GM12878 (cell line): ENCODE measurements at regions not wholly inside any gene's neighbourhood (a gene's known extent, or its start where the extent isn't known, plus 50 kb on each side); places are given as distances from the start of the nearest gene placed in this dataset.

Experiments
- ATAC-seq: fragments of 200-7000 bp; cut with Tn5 transposase; 3 replicates; pipeline ENCODE4 v1.9.1; 2020; ENCODE audit warnings: mild to moderate bottlenecking, moderate library complexity
- BruUV-seq: library from RNA; stranded (reverse); fragments of 400-500 nt; replicated peaks from 2 replicates; lab custom pipeline; 2021; lab: Mats Ljungman, UMichigan
- CTCF ChIA-PET: fragments of 300-600 bp; sonication (Branson Sonifier 250); formaldehyde crosslinking; extraction: SDS; loops from one replicate; lab custom pipeline; 2021; ENCODE audit warnings: inconsistent platforms; lab: Yijun Ruan, JAX
- POLR2A ChIA-PET: fragments of 350-600 bp; formaldehyde crosslinking; extraction: SDS; loops from one replicate; lab custom pipeline; 2021; ENCODE audit warnings: inconsistent platforms; lab: Charles Lee
- RAD21 ChIA-PET: fragments of 300-600 bp; sonication (Branson Sonifier 250); formaldehyde crosslinking; loops from one replicate; lab custom pipeline; 2023; ENCODE audit warnings: antibody characterized with exemption; ENCODE audit not compliant: unreplicated experiment; lab: Charles Lee
- SMC1A ChIA-PET: fragments of 300-600 bp; sonication (Branson Sonifier 250); formaldehyde crosslinking; loops from one replicate; lab custom pipeline; 2023; ENCODE audit not compliant: unreplicated experiment, uncharacterized antibody; lab: Charles Lee
- DNase-seq: peaks from one replicate; pipeline ENCODE4 v3.0.0-alpha.2; 2011; ENCODE audit warnings: low read depth, low spot score
- FAIRE-seq: peaks from 3 replicates; lab custom pipeline; 2011; peaks lifted over from hg19 to GRCh38; lab: Jason Lieb, UNC
- H2AFZ ChIP-seq: 2 replicates; pipeline ENCODE4 v1.6.0; 2011; ENCODE audit warnings: low read depth, low read length, control low read depth; ENCODE audit not compliant: control insufficient read depth
- H3K27ac ChIP-seq: 2 replicates; pipeline ENCODE4 v1.5.1; 2011; ENCODE audit warnings: control low read depth; ENCODE audit not compliant: control insufficient read depth, insufficient read depth
- H3K27me3 ChIP-seq, 2 experiments: replicated peaks in 1 of 2; 2 replicates each; pipeline versions ENCODE4 v1.6.0 to v1.6.1; 2011; ENCODE audit warnings: low read length in 1 of 2; ENCODE audit not compliant: control insufficient read depth in 2 of 2, insufficient read depth in 2 of 2
- H3K36me3 ChIP-seq, 2 experiments: 2 replicates each; pipeline ENCODE4 v1.5.1; 2011; ENCODE audit warnings: low read length in 1 of 2; ENCODE audit not compliant: control insufficient read depth in 2 of 2, insufficient read depth in 2 of 2
- H3K4me1 ChIP-seq: 2 replicates; pipeline ENCODE4 v1.6.1; 2011; ENCODE audit warnings: mild to moderate bottlenecking, low read length, moderate library complexity, mixed read lengths; ENCODE audit not compliant: control insufficient read depth, insufficient read depth
- H3K4me2 ChIP-seq: 2 replicates; pipeline ENCODE4 v1.6.0; 2011; ENCODE audit warnings: control low read depth; ENCODE audit not compliant: control insufficient read depth, insufficient read depth
- H3K4me3 ChIP-seq: fragments of 200-600 bp; sonication (generic); 2 replicates; pipeline ENCODE4 v1.5.1; 2016
- H3K79me2 ChIP-seq: 2 replicates; pipeline ENCODE4 v1.6.0; 2011; ENCODE audit warnings: low read length; ENCODE audit not compliant: control insufficient read depth, insufficient read depth
- H3K9ac ChIP-seq: 2 replicates; pipeline ENCODE4 v1.8.0; 2011; ENCODE audit warnings: low read length, control low read depth, mixed read lengths; ENCODE audit not compliant: control insufficient read depth, insufficient read depth
- H3K9me3 ChIP-seq: replicated peaks from 3 replicates; pipeline ENCODE4 v1.5.1; 2011; ENCODE audit warnings: mild to moderate bottlenecking, low read length; ENCODE audit not compliant: control insufficient read depth, insufficient read depth
- H4K20me1 ChIP-seq: 2 replicates; pipeline ENCODE4 v1.6.0; 2011; ENCODE audit not compliant: control insufficient read depth, insufficient read depth
- CEBPB ChIP-seq, 2 experiments: fragments of 150-350 bp in 1 of 2; IDR thresholded peaks; 2 replicates each; pipeline ENCODE4 v1.6.1; 2012 to 2014; ENCODE audit warnings: low read depth in 2 of 2, low read length in 2 of 2, borderline replicate concordance in 1 of 2, inconsistent platforms in 1 of 2
- MEF2B ChIP-seq: fragments of 450-650 bp; IDR thresholded peaks from 2 replicates; pipeline ENCODE4 v1.6.1; 2018; ENCODE audit warnings: mild to moderate bottlenecking, moderate library complexity; ENCODE audit not compliant: partially characterized antibody, poor library complexity, severe bottlenecking
- NFYB ChIP-seq: IDR thresholded peaks from 2 replicates; pipeline ENCODE4 v1.6.1; 2011; ENCODE audit warnings: low read depth, mild to moderate bottlenecking, low read length, improper control_type of control experiment, moderate library complexity; ENCODE audit not compliant: insufficient read depth
- PRDM15 ChIP-seq: fragments of 450-650 bp; formaldehyde crosslinking; IDR thresholded peaks from 2 replicates; pipeline ENCODE4 v1.4.0; 2020; ENCODE audit warnings: mild to moderate bottlenecking, moderate library complexity
- SUZ12 ChIP-seq: fragments of 200-600 bp; sonication (generic); IDR thresholded peaks from one replicate; pipeline ENCODE4 v1.6.1; 2018; ENCODE audit warnings: antibody characterized with exemption, mild to moderate bottlenecking; ENCODE audit not compliant: unreplicated experiment
- TBL1XR1 ChIP-seq: IDR thresholded peaks from 2 replicates; pipeline ENCODE4 v1.6.1; 2012; ENCODE audit warnings: low read depth, low read length, improper control_type of control experiment
- ZNF207 ChIP-seq: fragments of 450-650 bp; IDR thresholded peaks from 2 replicates; pipeline ENCODE4 v1.6.1; 2014; ENCODE audit warnings: antibody characterized with exemption, mild to moderate bottlenecking, borderline replicate concordance
- WGBS: methylation state at CpG from one replicate; pipeline ENCODE4 v1.1.6; 2016; ENCODE audit warnings: low lambda C conversion rate; ENCODE audit not compliant: insufficient replicate concordance, insufficient coverage; ENCODE audit errors: missing lambda C conversion rate; 5-methylcytosine and 5-hydroxymethylcytosine counted together
- in situ Hi-C: fragments of 300-500 bp; cut with MboI; formaldehyde crosslinking; loops from 9 replicates; pipeline ENCODE4 v1.14.3; 2018; ENCODE audit warnings: mixed read lengths
- intact Hi-C: fragments of 100-400 bp; cut with micrococcal nuclease; formaldehyde crosslinking; loops from one replicate; pipeline ENCODE4 v1.14.2; 2022; ENCODE audit not compliant: unreplicated experiment
- TF ChIP-seq, protein P1 (sequence below): IDR thresholded peaks from 2 replicates; pipeline ENCODE4 v1.6.1; 2011; ENCODE audit warnings: mild to moderate bottlenecking, low read depth, low read length, moderate library complexity; ENCODE audit not compliant: insufficient replicate concordance

DNA sequence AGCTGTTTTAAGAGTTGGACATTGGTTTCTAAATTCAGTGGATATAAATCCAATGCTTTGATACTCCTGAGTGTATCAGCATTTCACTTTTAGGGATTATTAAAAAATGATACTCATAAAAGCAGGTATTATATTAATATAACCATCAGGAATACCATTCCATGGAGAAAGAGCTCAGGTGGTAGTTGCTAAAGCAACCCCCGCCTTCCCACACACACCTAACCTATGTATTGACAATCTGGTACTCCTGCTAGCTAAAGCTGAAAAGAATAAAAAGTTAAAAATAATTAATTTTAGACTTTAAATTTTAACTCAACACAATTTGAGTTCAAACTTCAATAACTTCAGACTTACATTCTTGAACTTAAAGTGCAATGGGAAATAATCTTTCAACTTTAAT is 717.1 kb upstream of the HS3ST1 start:
- no peak overlapping the region for H3K27ac ChIP-seq
- TF ChIP-seq ZNF207, result no peak
- no peak for TF ChIP-seq SUZ12
- TF ChIP-seq PRDM15 (CRISPR knock-in tag), result no peak
- no peak for TF ChIP-seq TBL1XR1
- TF ChIP-seq NFYB, result no peak
- TF ChIP-seq MEF2B, result no peak
- no peak for TF ChIP-seq CEBPB (IDR thresholded peaks at IDR 0.05; ENCODE audit: borderline replicate concordance in 1 of 2, low read depth in 2 of 2, low read length in 2 of 2)
- TF ChIP-seq, protein P1, sequence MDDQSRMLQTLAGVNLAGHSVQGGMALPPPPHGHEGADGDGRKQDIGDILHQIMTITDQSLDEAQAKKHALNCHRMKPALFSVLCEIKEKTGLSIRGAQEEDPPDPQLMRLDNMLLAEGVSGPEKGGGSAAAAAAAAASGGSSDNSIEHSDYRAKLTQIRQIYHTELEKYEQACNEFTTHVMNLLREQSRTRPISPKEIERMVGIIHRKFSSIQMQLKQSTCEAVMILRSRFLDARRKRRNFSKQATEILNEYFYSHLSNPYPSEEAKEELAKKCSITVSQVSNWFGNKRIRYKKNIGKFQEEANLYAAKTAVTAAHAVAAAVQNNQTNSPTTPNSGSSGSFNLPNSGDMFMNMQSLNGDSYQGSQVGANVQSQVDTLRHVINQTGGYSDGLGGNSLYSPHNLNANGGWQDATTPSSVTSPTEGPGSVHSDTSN, result no peak
- H3K4me2 ChIP-seq, result no peak overlapping the region
- no peaks in the 10 kb centered on the region for H4K20me1 ChIP-seq
- H2AFZ ChIP-seq, result no peak overlapping the region
- no TSS peak for BruUV-seq
- no peaks in the 10 kb centered on the region for H3K27me3 ChIP-seq
- WGBS, result 0% methylated on average over 1 of the region's 1 CpG
- ChIA-PET RAD21 (no interaction called here), SMC1A (interaction anchor here (1.0 kb wide), 1 partner anchor 9 kb away, joined by 4 read pairs; no protein-coding TSS in a partner anchor), POLR2A (no interaction called here), CTCF (no interaction called here)
- H3K9ac ChIP-seq, result no peak overlapping the region
- DNase-seq (no peak), ATAC-seq (no peak), FAIRE-seq (no peak)
- intact Hi-C loops, result no loop called here
- H3K9me3 ChIP-seq, result no peaks in the 10 kb centered on the region
- H3K36me3 ChIP-seq, result no peaks in the 10 kb centered on the region
- in situ Hi-C loops, result no loop called here
- no peaks in the 10 kb centered on the region for H3K4me1 ChIP-seq
- no peaks in the 10 kb centered on the region for H3K79me2 ChIP-seq
- no peak overlapping the region for H3K4me3 ChIP-seq
